GM10266 (cell line): ENCODE measurements at regions not wholly inside any gene's neighbourhood (a gene's known extent, or its start where the extent isn't known, plus 50 kb on each side); places are given as distances from the start of the nearest gene placed in this dataset.
A peak's percentile ranks its signal among the peaks of the same experiment; 100 is the strongest.

Source experiments
- DNase-seq: peaks from one replicate; pipeline ENCODE4 v3.0.0; 2012; ENCODE audit errors: extremely low spot score
- CTCF ChIP-seq: IDR thresholded peaks from 2 replicates; pipeline ENCODE4 v1.5.1; 2012; ENCODE audit warnings: mild to moderate bottlenecking, low read depth; ENCODE audit not compliant: control insufficient read depth, insufficient read depth; ENCODE audit errors: missing control alignments

GRCh38 chr5:73303148-73304079 lies 130.4 kb downstream of the TMEM174 start:
- TF ChIP-seq CTCF: no peak
- DNase-seq: no peak

- peak; percentile 21 for DNase-seq
- TF ChIP-seq CTCF: no peak
Observed at GRCh38 chr5:73302797-73303147, 129.8 kb downstream of the TMEM174 start.

GRCh38 chr5:73301208-73301901 lies 128.4 kb downstream of the TMEM174 start:
- TF ChIP-seq CTCF: no peak
- peak; percentile 18 for DNase-seq

- DNase-seq: peak; percentile 22
- no peak for TF ChIP-seq CTCF
Observed at GRCh38 chr5:73300337-73301207, 127.6 kb downstream of the TMEM174 start.

- no peak for TF ChIP-seq CTCF
- DNase-seq: peak; percentile 24
Observed at GRCh38 chr5:73299665-73300336, 126.8 kb downstream of the TMEM174 start.

GRCh38 chr5:73298772-73299630 lies 126.0 kb downstream of the TMEM174 start:
- no peak for TF ChIP-seq CTCF

More at GRCh38 chr5:73298772-73299630, 126.0 kb downstream of the TMEM174 start:
- peak; percentile 38 for DNase-seq
